ENCODE measurements at regions not wholly inside any gene's neighbourhood (a gene's known extent, or its start where the extent isn't known, plus 50 kb on each side); places are given as distances from the start of the nearest gene placed in this dataset.

DNA sequence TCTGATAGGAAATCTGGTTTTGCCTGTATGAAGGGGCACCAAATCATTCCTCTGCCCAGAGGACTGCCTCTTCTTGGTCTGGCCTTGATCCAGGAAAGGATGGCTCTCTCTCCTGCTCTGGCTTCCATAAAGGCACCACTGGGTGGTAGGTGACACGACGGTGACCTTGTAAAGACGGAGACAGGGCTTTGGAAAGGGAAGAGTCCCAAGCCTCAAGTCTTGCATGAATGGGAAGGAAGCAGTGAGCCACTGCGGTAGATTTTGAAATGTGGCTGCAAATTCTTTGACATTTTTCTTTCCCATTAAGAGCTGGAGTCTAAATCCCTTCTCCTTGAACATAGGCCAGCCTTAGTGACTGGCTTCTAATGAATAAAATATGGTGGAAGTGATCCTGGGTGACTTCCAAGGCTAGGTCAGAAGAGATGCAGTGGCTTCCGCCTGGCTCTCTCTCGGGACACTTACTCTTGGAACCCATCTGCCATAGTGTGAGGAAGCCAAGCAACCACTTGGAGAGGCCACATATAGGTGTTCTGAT lies 347.4 kb downstream of the BCOR start:
- Histone ChIP-seq H2AFZ (no peak overlapping the region), H3K79me2 (ENCODE audit: insufficient read depth) (no peaks in the 10 kb centered on the region), H3K9me2 (ENCODE audit: insufficient read depth) (no peaks in the 10 kb centered on the region), H3K4me1 (ENCODE audit: insufficient read depth) (peaks cover 3% of the 10 kb centered on the region; the same call in 1 of the 2 replicates), H3K27me3 (replicated peaks; ENCODE audit: insufficient read depth) (no peaks in the 10 kb centered on the region), H3K4me3 (no peak overlapping the region), H3F3A (ENCODE audit: insufficient read depth) (no peaks in the 10 kb centered on the region), H4K20me1 (ENCODE audit: insufficient read depth) (no peaks in the 10 kb centered on the region), H3K9me3 (ENCODE audit: low read depth) (no peaks in the 10 kb centered on the region), H3K9ac (no peak overlapping the region), H3K4me2 (ENCODE audit: unreplicated experiment) (no peak overlapping the region), H3K27ac (no peak overlapping the region), H3K36me3 (ENCODE audit: low read depth) (no peaks in the 10 kb centered on the region)
- TF ChIP-seq EZH2phosphoT487 (IDR thresholded peaks at IDR 0.05; ENCODE audit: insufficient read depth, low read depth) (no peak), EZH2 (IDR thresholded peaks at IDR 0.05; ENCODE audit: insufficient read depth, poor library complexity, severe bottlenecking) (no peak)
- DNase-seq = peak; percentile 42
- WGBS, 2 experiments (ENCODE audit: low coverage in 1 of 2, low lambda C conversion rate in 2 of 2, missing lambda C conversion rate in 2 of 2) = 14 to 23% methylated on average over 6 of the region's 6 CpGs
- in situ Hi-C loops (cut with MboI) = no loop called here

DNA sequence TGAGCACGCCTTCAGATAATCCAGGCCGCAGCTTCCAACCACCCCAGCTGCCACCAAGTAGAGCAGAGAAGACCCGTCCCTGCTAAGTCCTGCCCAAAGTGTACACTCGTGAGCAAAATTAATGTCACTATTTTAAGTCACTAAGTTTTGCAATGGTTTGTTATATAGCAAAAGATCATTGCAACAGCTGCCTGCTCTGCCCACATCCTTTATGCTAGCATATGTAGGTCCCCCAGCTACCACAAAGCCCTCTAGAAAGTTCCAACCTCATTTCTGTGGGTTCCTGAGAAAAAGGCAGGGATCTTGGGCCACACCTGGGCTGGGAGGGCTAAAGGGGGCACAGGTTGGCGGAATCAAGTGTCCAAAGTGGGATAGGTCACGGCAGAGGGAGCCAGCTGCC lies 346.9 kb downstream of the BCOR start:
- 41 to 52% methylated on average over 6 of the region's 6 CpGs for WGBS, 2 experiments (ENCODE audit: low coverage in 1 of 2, low lambda C conversion rate in 2 of 2, missing lambda C conversion rate in 2 of 2)
- no peaks in the 10 kb centered on the region for H3K9me3 ChIP-seq (ENCODE audit: low read depth)
- H3K9me2 ChIP-seq (ENCODE audit: insufficient read depth) = no peaks in the 10 kb centered on the region
- H2AFZ ChIP-seq = no peak overlapping the region
- H3K79me2 ChIP-seq (ENCODE audit: insufficient read depth) = no peaks in the 10 kb centered on the region
- no peak overlapping the region for H3K4me3 ChIP-seq
- no peaks in the 10 kb centered on the region for H3K36me3 ChIP-seq (ENCODE audit: low read depth)
- TF ChIP-seq EZH2 (IDR thresholded peaks at IDR 0.05; ENCODE audit: insufficient read depth, poor library complexity, severe bottlenecking) = no peak
- no peak for TF ChIP-seq EZH2phosphoT487 (IDR thresholded peaks at IDR 0.05; ENCODE audit: insufficient read depth, low read depth)
- no peak overlapping the region for H3K9ac ChIP-seq
- H3K4me2 ChIP-seq (ENCODE audit: unreplicated experiment) = no peak overlapping the region
- H3K27me3 ChIP-seq (replicated peaks; ENCODE audit: insufficient read depth) = no peaks in the 10 kb centered on the region
- H4K20me1 ChIP-seq (ENCODE audit: insufficient read depth) = no peaks in the 10 kb centered on the region
- H3K27ac ChIP-seq = no peak overlapping the region
- DNase-seq = no peak
- in situ Hi-C loops (cut with MboI) = no loop called here
- peaks cover 6% of the 10 kb centered on the region for H3K4me1 ChIP-seq (ENCODE audit: insufficient read depth)
- peaks cover 1% of the 10 kb centered on the region for H3F3A ChIP-seq (ENCODE audit: insufficient read depth)

DNA sequence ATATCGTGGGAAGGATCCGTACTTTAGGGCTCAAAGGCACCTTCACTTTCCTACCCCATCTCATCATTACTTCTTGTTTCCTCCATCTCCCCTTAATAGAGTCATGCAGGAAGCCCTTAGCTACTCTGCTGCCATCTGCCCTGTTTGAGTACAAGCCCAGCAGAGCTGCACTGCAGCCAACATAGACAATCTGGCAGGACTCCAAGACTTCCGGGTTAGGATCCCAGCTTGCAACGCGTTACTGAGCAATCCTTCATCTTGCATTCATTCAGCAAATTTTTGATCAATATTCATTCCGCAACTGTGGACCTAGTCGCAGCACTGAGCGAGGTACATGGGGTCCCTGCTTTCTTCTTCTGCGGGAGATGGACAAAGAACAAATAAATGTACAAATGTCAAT lies 344.9 kb downstream of the BCOR start:
- no peaks in the 10 kb centered on the region for H3K9me2 ChIP-seq (ENCODE audit: insufficient read depth)
- peaks cover 15% of the 10 kb centered on the region for H3K4me1 ChIP-seq (ENCODE audit: insufficient read depth)
- no peak overlapping the region for H3K4me2 ChIP-seq (ENCODE audit: unreplicated experiment)
- TF ChIP-seq EZH2phosphoT487 (IDR thresholded peaks at IDR 0.05; ENCODE audit: insufficient read depth, low read depth) (no peak), EZH2 (IDR thresholded peaks at IDR 0.05; ENCODE audit: insufficient read depth, poor library complexity, severe bottlenecking) (no peak)
- no peaks in the 10 kb centered on the region for H3K36me3 ChIP-seq (ENCODE audit: low read depth)
- in situ Hi-C loops (cut with MboI) = no loop called here
- H3F3A ChIP-seq (ENCODE audit: insufficient read depth) = peaks cover 9% of the 10 kb centered on the region
- H4K20me1 ChIP-seq (ENCODE audit: insufficient read depth) = no peaks in the 10 kb centered on the region
- no peaks in the 10 kb centered on the region for H3K79me2 ChIP-seq (ENCODE audit: insufficient read depth)
- no peak overlapping the region for H3K4me3 ChIP-seq
- H3K27ac ChIP-seq = no peak overlapping the region
- no peak for DNase-seq
- 62% methylated on average over 7 to 9 of the region's 9 CpGs for WGBS, 2 experiments (ENCODE audit: low coverage in 1 of 2, low lambda C conversion rate in 2 of 2, missing lambda C conversion rate in 2 of 2)
- H2AFZ ChIP-seq = no peak overlapping the region
- no peak overlapping the region for H3K9ac ChIP-seq
- no peaks in the 10 kb centered on the region for H3K9me3 ChIP-seq (ENCODE audit: low read depth)
- H3K27me3 ChIP-seq (replicated peaks; ENCODE audit: insufficient read depth) = no peaks in the 10 kb centered on the region

GRCh38 chrX:39753293-39753996 lies 344.3 kb downstream of the BCOR start:
- peaks cover 15% of the 10 kb centered on the region for H3K4me1 ChIP-seq (ENCODE audit: insufficient read depth)
- 94 to 95% methylated on average over 8 of the region's 8 CpGs for WGBS, 2 experiments (ENCODE audit: low coverage in 1 of 2, low lambda C conversion rate in 2 of 2, missing lambda C conversion rate in 2 of 2)
- no peak for DNase-seq
- no peaks in the 10 kb centered on the region for H3K9me2 ChIP-seq (ENCODE audit: insufficient read depth)
- no peak overlapping the region for H3K4me3 ChIP-seq
- H4K20me1 ChIP-seq (ENCODE audit: insufficient read depth) = no peaks in the 10 kb centered on the region
- no peak overlapping the region for H3K4me2 ChIP-seq (ENCODE audit: unreplicated experiment)
- TF ChIP-seq EZH2phosphoT487 (IDR thresholded peaks at IDR 0.05; ENCODE audit: insufficient read depth, low read depth) = no peak
- no peak for TF ChIP-seq EZH2 (IDR thresholded peaks at IDR 0.05; ENCODE audit: insufficient read depth, poor library complexity, severe bottlenecking)
- H3K9me3 ChIP-seq (ENCODE audit: low read depth) = no peaks in the 10 kb centered on the region
- no peak overlapping the region for H2AFZ ChIP-seq
- no peak overlapping the region for H3K27ac ChIP-seq
- no peaks in the 10 kb centered on the region for H3K79me2 ChIP-seq (ENCODE audit: insufficient read depth)
- H3K9ac ChIP-seq = no peak overlapping the region
- peaks cover 9% of the 10 kb centered on the region for H3F3A ChIP-seq (ENCODE audit: insufficient read depth)
- H3K27me3 ChIP-seq (replicated peaks; ENCODE audit: insufficient read depth) = no peaks in the 10 kb centered on the region
- H3K36me3 ChIP-seq (ENCODE audit: low read depth) = no peaks in the 10 kb centered on the region
- in situ Hi-C loops (cut with MboI) = no loop called here
